HG02884 (cell line): ENCODE measurements at regions not wholly inside any gene's neighbourhood (a gene's known extent, or its start where the extent isn't known, plus 50 kb on each side); places are given as distances from the start of the nearest gene placed in this dataset.

Source experiments
- ATAC-seq: cut with Tn5 transposase; IDR thresholded peaks from one replicate; pipeline ENCODE4 v1.9.1; 2021; ENCODE audit warnings: mild to moderate bottlenecking, moderate library complexity; ENCODE audit not compliant: unreplicated experiment

DNA sequence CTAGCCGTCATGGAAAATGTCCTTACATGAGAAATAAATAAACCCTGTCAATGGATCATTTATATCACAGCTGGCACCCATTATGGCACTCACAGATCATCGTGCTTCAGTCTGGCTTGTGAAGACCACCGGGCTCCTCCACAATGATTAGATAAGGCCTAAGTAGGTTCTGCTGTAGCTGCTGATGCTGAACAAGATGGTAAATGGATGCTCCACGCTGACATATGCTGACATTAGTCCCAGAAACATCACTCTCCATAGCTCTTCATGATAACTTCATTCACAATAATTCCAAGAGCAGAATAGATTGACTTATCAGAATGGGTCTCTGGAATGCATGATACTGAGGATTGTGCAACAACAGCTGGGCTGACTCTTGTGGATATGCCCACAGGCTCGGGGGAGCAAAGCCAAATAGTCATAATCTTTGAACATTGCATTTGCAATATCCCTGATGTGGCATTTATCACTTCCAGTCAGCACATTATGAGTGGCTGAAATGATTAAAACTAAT is 63.8 kb upstream of the RXFP2 start:
- ATAC-seq: no peak

DNA sequence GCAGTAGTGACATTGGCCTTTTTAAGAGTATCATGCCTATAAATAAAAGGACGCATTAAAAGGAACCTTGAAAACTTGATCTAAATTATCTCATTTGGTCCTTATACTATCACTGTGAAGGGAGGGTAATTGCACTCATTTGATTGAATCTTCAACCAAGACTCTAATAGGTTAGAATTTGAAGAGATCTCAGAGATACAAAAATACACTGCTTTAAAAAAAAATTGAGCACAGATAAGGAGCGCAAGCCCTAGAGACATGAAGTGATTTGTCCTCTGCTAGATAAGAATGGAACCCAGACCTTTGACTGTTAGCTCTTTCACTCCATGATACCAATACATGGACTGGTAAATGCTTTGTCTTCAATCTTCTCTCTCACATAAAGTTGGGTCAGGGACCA is 58.2 kb upstream of the RXFP2 start:
- ATAC-seq: no peak

DNA sequence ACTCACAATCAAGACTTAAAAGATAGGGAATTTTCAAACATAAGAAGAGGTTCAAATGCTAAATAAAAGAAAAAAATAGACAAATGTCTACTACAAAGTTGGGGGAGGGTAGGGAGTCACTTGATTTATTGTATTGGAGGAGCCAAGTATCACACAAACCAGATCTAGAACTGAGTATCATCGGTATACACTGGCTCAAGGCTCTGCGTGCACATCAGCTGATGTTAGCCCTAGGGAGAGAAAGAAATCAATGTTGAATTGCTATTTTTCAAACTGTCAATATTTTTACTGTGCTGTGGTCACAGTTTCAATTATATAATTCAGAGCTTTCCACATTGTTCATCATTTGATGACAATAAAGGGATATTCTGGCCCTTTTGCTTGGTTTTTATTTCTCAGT is 54.9 kb upstream of the RXFP2 start:
- no peak for ATAC-seq

DNA sequence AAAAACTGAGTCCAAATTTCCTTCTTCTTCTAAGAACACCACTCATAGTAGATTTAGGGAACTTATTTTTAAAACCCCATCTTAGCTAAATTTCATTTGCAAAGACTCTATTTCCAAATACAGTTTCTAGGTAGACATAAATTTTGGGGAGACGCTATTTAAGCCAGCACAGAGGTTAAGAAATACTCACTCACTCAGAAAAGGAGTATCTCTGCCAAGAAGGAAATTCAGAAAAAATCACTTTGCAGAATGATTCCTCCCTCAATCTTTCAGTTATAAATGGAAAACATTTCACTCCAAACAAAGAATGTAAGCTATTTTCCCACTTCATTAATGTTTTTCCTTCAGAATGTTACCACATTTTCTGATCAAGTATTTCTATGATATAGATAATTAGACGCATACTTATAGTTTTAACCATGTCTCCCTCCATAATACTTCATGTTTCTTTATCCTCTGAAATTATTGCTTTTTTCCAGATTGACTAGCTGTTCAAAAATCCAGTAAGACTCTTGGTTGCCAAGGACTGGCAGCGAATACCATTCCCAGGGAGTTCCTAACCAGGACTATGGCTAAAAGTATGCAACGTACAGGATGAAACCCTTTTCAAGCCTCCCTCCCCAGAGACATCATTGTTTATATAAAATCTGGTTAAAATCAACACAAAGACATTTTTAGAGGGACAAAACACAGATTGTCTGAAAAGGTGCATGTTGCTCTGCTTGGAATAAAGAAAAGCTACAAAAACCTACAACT is 52.5 kb upstream of the RXFP2 start:
- no peak for ATAC-seq
